ENCODE measurements at regions not wholly inside any gene's neighbourhood (a gene's known extent, or its start where the extent isn't known, plus 50 kb on each side); places are given as distances from the start of the nearest gene placed in this dataset.

DNA sequence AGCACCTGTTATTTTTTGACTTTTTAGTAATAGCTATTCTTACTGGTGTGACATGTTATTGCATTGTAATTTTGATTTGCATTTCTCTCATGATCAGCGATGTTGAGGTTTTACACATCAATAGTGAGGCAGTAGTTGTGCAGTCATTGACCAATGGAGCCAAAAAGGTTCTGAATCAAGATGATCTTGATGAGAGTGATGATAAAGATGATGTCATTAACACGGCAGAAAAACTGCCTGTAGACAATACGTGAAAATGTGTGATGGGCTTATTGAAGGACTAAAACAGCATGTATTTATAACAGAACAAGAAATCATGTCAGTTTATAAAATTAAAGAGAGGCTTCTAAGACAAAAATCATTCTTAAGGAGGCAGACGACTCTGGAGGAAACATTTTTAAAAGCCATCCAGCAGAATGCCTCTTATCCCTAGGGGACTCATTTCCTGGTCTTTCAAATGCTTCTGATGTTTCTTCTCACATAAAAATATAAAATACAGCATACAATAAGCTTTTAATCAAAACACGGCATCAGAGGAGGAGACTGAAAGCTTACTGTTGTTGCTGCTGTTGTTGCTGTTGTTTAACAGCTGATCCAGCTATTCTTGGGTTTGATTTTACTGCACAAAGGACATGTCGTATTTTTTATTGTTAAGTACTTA is 400.3 kb downstream of the LTN1 start:
- Mint-ChIP-seq H3K9me3 (ENCODE audit: low read depth, unreplicated experiment) (no peaks in the 10 kb centered on the region), H3K27me3 (ENCODE audit: unreplicated experiment) (no peaks in the 10 kb centered on the region), H3K27ac (ENCODE audit: unreplicated experiment) (no peak overlapping the region), H3K4me3 (ENCODE audit: low read depth, unreplicated experiment) (no peak overlapping the region), H3K4me1 (ENCODE audit: low read depth, unreplicated experiment) (peaks cover 12% of the 10 kb centered on the region), H3K36me3 (ENCODE audit: insufficient read depth, unreplicated experiment) (no peaks in the 10 kb centered on the region)
- no peak for DNase-seq
- BruUV-seq (replicated peaks), result no TSS peak
- TF ChIP-seq, protein P1, sequence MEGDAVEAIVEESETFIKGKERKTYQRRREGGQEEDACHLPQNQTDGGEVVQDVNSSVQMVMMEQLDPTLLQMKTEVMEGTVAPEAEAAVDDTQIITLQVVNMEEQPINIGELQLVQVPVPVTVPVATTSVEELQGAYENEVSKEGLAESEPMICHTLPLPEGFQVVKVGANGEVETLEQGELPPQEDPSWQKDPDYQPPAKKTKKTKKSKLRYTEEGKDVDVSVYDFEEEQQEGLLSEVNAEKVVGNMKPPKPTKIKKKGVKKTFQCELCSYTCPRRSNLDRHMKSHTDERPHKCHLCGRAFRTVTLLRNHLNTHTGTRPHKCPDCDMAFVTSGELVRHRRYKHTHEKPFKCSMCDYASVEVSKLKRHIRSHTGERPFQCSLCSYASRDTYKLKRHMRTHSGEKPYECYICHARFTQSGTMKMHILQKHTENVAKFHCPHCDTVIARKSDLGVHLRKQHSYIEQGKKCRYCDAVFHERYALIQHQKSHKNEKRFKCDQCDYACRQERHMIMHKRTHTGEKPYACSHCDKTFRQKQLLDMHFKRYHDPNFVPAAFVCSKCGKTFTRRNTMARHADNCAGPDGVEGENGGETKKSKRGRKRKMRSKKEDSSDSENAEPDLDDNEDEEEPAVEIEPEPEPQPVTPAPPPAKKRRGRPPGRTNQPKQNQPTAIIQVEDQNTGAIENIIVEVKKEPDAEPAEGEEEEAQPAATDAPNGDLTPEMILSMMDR (IDR thresholded peaks at IDR 0.05; ENCODE audit: unreplicated experiment), result no peak
- intact Hi-C loops (cut with micrococcal nuclease; ENCODE audit: unreplicated experiment), result no loop called here
- CTCF ChIA-PET, result no interaction called here

DNA sequence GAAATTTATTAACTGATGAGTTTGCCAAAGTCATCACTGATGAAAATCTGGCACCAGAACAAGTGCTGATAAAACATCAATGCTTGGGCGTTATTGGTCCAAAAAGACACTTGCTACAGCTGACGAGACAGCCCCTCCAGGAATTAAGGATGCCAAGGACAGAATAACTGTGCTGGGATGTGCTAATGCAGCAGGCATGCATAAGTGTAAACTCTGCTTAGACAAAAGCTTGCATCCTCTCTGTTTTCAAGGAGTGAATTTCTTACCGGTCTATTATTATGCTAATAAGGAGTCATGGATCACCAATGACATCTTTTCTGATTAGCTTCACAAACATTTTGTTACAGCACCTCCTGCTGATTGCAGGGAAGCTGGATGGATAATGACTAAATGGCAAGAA is 402.0 kb downstream of the LTN1 start:
- H3K4me3 Mint-ChIP-seq (ENCODE audit: low read depth, unreplicated experiment), result no peak overlapping the region
- no peaks in the 10 kb centered on the region for H3K9me3 Mint-ChIP-seq (ENCODE audit: low read depth, unreplicated experiment)
- CTCF ChIA-PET, result no interaction called here
- no peak for DNase-seq
- no peaks in the 10 kb centered on the region for H3K36me3 Mint-ChIP-seq (ENCODE audit: insufficient read depth, unreplicated experiment)
- H3K27ac Mint-ChIP-seq (ENCODE audit: unreplicated experiment), result no peak overlapping the region
- no TSS peak for BruUV-seq (replicated peaks)
- H3K4me1 Mint-ChIP-seq (ENCODE audit: low read depth, unreplicated experiment), result peaks cover 12% of the 10 kb centered on the region
- H3K27me3 Mint-ChIP-seq (ENCODE audit: unreplicated experiment), result no peaks in the 10 kb centered on the region
- TF ChIP-seq, protein P1 (IDR thresholded peaks at IDR 0.05; ENCODE audit: unreplicated experiment), result no peak
- intact Hi-C loops (cut with micrococcal nuclease; ENCODE audit: unreplicated experiment), result no loop called here

DNA sequence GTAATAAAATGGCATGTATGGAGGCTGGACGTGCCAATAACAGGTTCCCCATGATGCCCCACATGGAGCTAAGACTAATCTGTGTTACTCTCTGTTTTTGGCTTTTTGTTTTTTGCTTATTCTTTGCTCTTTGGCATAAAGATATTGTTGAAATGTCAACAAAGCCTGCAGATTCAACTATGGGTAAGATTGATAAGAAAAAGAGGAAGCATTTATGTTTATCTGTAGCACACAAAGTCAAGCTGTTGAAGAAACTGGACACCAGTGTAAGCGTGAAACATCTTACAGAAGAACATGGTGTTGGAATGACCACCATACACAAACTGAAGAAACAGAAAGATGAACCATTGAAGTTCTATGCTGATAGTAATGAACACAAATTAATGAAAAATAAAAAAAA is 402.7 kb downstream of the LTN1 start:
- no peaks in the 10 kb centered on the region for H3K36me3 Mint-ChIP-seq (ENCODE audit: insufficient read depth, unreplicated experiment)
- no peaks in the 10 kb centered on the region for H3K27me3 Mint-ChIP-seq (ENCODE audit: unreplicated experiment)
- H3K9me3 Mint-ChIP-seq (ENCODE audit: low read depth, unreplicated experiment), result peaks cover 2% of the 10 kb centered on the region
- H3K4me3 Mint-ChIP-seq (ENCODE audit: low read depth, unreplicated experiment), result no peak overlapping the region
- no peak overlapping the region for H3K27ac Mint-ChIP-seq (ENCODE audit: unreplicated experiment)
- no peak for DNase-seq
- no TSS peak for BruUV-seq (replicated peaks)
- CTCF ChIA-PET, result no interaction called here
- intact Hi-C loops (cut with micrococcal nuclease; ENCODE audit: unreplicated experiment), result no loop called here
- TF ChIP-seq, protein P1 (IDR thresholded peaks at IDR 0.05; ENCODE audit: unreplicated experiment), result no peak
- H3K4me1 Mint-ChIP-seq (ENCODE audit: low read depth, unreplicated experiment), result peaks cover 12% of the 10 kb centered on the region

DNA sequence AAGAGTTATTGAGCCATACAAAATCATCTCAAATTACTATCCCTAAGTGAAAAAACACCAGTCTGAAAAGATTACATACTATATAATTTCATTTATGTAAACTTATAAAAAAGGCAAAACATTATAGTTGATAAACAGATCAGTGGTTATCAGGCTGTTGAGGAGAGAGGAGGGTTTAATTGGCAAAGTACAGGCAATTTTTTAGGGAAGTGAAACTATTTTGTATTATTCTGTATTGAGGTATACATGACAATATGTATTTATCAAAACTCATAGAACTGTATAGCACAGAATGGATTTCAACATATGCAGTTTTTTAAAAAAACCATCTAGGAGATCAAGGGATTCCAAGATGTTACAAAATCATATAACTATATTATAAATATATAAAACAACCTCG is 403.7 kb downstream of the LTN1 start:
- BruUV-seq (replicated peaks), result no TSS peak
- CTCF ChIA-PET, result no interaction called here

More for the DNA sequence above, 403.7 kb downstream of the LTN1 start:
- Mint-ChIP-seq H3K9me3 (ENCODE audit: low read depth, unreplicated experiment) (peaks cover 2% of the 10 kb centered on the region), H3K27ac (ENCODE audit: unreplicated experiment) (no peak overlapping the region), H3K27me3 (ENCODE audit: unreplicated experiment) (no peaks in the 10 kb centered on the region), H3K4me3 (ENCODE audit: low read depth, unreplicated experiment) (no peak overlapping the region), H3K4me1 (ENCODE audit: low read depth, unreplicated experiment) (peaks cover 12% of the 10 kb centered on the region), H3K36me3 (ENCODE audit: insufficient read depth, unreplicated experiment) (no peaks in the 10 kb centered on the region)
- intact Hi-C loops (cut with micrococcal nuclease; ENCODE audit: unreplicated experiment), result no loop called here
- TF ChIP-seq, protein P1 (IDR thresholded peaks at IDR 0.05; ENCODE audit: unreplicated experiment), result no peak
- DNase-seq, result no peak
